SK-N-SH (cell line): ENCODE measurements at regions not wholly inside any gene's neighbourhood (a gene's known extent, or its start where the extent isn't known, plus 50 kb on each side); places are given as distances from the start of the nearest gene placed in this dataset.

Experiments
- CTCF ChIA-PET: fragments of 300-600, 350-600 bp; formaldehyde crosslinking; extraction: SDS; loops from one replicate; lab custom pipeline; 2021; lab: Yijun Ruan, JAX
- POLR2A ChIA-PET: fragments of 350-600 bp; sonication (Branson Sonifier 250); formaldehyde crosslinking; extraction: SDS; loops from one replicate; lab custom pipeline; 2020; ENCODE audit warnings: antibody characterized with exemption, inconsistent platforms; lab: Yijun Ruan, JAX
- DNase-seq: peaks from one replicate; pipeline ENCODE4 v3.0.0; 2012
- H2AFZ ChIP-seq: fragments of 200-600 bp; sonication (generic); 2 replicates; pipeline ENCODE4 v1.8.1; 2016; ENCODE audit warnings: antibody characterized with exemption, mild to moderate bottlenecking, low read depth
- H3F3A ChIP-seq: fragments of 200-600 bp; sonication (generic); replicated peaks from 2 replicates; pipeline ENCODE3; 2016; ENCODE audit warnings: antibody characterized with exemption, mild to moderate bottlenecking; ENCODE audit not compliant: insufficient read depth
- H3K27ac ChIP-seq, 2 experiments: fragments of 200-500 bp in 1 of 2; fragments of 200-600 bp in 1 of 2; sonication (Bioruptor generic) in 1 of 2; sonication (generic), shearing (Covaris generic) in 1 of 2; 2 replicates each; pipeline versions ENCODE4 v1.5.1 to v1.6.1; 2014 to 2016; ENCODE audit warnings: low read depth in 2 of 2, inconsistent platforms in 1 of 2, low read length in 1 of 2, mild to moderate bottlenecking in 1 of 2, mixed read lengths in 1 of 2
- H3K27me3 ChIP-seq: fragments of 200-600 bp; sonication (generic), shearing (Covaris generic); 2 replicates; pipeline ENCODE4 v1.6.1; 2016; ENCODE audit warnings: mixed run types; ENCODE audit not compliant: insufficient read depth
- H3K36me3 ChIP-seq, 2 experiments: fragments of 200-500 bp in 1 of 2; fragments of 200-600 bp in 1 of 2; sonication (Bioruptor generic) in 1 of 2; sonication (generic) in 1 of 2; replicated peaks in 1 of 2; 2 replicates each; pipeline versions ENCODE3 to v1.5.1; 2014 to 2016; ENCODE audit warnings: low read length in 1 of 2, mild to moderate bottlenecking in 1 of 2; ENCODE audit not compliant: insufficient read depth in 2 of 2, control insufficient read depth in 1 of 2
- H3K4me1 ChIP-seq, 2 experiments: fragments of 200-500 bp in 1 of 2; fragments of 200-600 bp in 1 of 2; sonication (Bioruptor generic) in 1 of 2; sonication (generic), shearing (Covaris generic) in 1 of 2; 2 replicates each; pipeline versions ENCODE4 v1.5.1 to v1.6.1; 2014 to 2016; ENCODE audit warnings: low read depth in 1 of 2, low read length in 1 of 2, mixed run types in 1 of 2; ENCODE audit not compliant: insufficient read depth in 2 of 2, control insufficient read depth in 1 of 2
- H3K4me2 ChIP-seq: fragments of 200-600 bp; sonication (generic), shearing (Covaris generic); 2 replicates; pipeline ENCODE4 v1.6.1; 2017; ENCODE audit warnings: mixed run types
- H3K4me3 ChIP-seq, 2 experiments: fragments of 200-500 bp in 1 of 2; fragments of 200-600 bp in 1 of 2; sonication (Bioruptor generic) in 1 of 2; sonication (generic), shearing (Covaris generic) in 1 of 2; 2 replicates each; pipeline versions ENCODE4 v1.5.1 to v1.8.1; 2014 to 2016; ENCODE audit warnings: low read depth in 2 of 2, inconsistent platforms in 1 of 2, low read length in 1 of 2, mild to moderate bottlenecking in 1 of 2, mixed read lengths in 1 of 2, moderate library complexity in 1 of 2
- H3K79me2 ChIP-seq: fragments of 200-600 bp; sonication (generic); 2 replicates; pipeline ENCODE4 v1.8.1; 2017; ENCODE audit warnings: mild to moderate bottlenecking; ENCODE audit not compliant: insufficient read depth
- H3K9ac ChIP-seq: fragments of 200-600 bp; sonication (generic); 2 replicates; pipeline ENCODE4 v1.6.1; 2017; ENCODE audit warnings: mixed run types
- H3K9me2 ChIP-seq: fragments of 200-600 bp; sonication (generic); 2 replicates; pipeline ENCODE4 v1.6.1; 2017; ENCODE audit warnings: mixed run types
- H3K9me3 ChIP-seq: fragments of 200-600 bp; sonication (generic); 2 replicates; pipeline ENCODE4 v1.6.1; 2017; ENCODE audit warnings: mixed run types, mild to moderate bottlenecking, moderate library complexity
- H4K20me1 ChIP-seq: fragments of 200-600 bp; sonication (generic); 2 replicates; pipeline ENCODE4 v1.6.1; 2017; ENCODE audit warnings: mild to moderate bottlenecking, mixed run types; ENCODE audit not compliant: insufficient read depth
- CHD2 ChIP-seq: fragments of 150-350 bp; IDR thresholded peaks from 2 replicates; pipeline ENCODE4 v1.6.1; 2018; ENCODE audit warnings: low read length; ENCODE audit not compliant: partially characterized antibody
- CTCF ChIP-seq: fragments of 200-600 bp; sonication (generic); IDR thresholded peaks from 2 replicates; pipeline ENCODE4 v1.6.1; 2017; ENCODE audit warnings: antibody characterized with exemption, mild to moderate bottlenecking, moderate library complexity
- EP300 ChIP-seq, 2 experiments: IDR thresholded peaks; 2 replicates each; pipeline versions ENCODE4 v1.4.0 to v1.6.1; 2012; ENCODE audit warnings: borderline replicate concordance in 1 of 2, low read depth in 1 of 2, low read length in 1 of 2
- FOXJ3 ChIP-seq: sonication (generic); formaldehyde crosslinking; IDR thresholded peaks from 2 replicates; pipeline ENCODE4 v1.5.1; 2020; ENCODE audit warnings: mild to moderate bottlenecking, missing genetic modification reagents
- JUND ChIP-seq: IDR thresholded peaks from 2 replicates; pipeline ENCODE4 v1.4.0; 2012
- MEF2A ChIP-seq: IDR thresholded peaks from 2 replicates; pipeline ENCODE4 v1.4.0; 2012; ENCODE audit warnings: low read depth, borderline replicate concordance
- NFIC ChIP-seq: IDR thresholded peaks from 2 replicates; pipeline ENCODE4 v1.4.0; 2012; ENCODE audit warnings: borderline replicate concordance
- NRF1 ChIP-seq: IDR thresholded peaks from 2 replicates; pipeline ENCODE4 v1.6.1; 2012; ENCODE audit warnings: low read depth, mild to moderate bottlenecking, low read length
- PBX3 ChIP-seq: IDR thresholded peaks from 2 replicates; pipeline ENCODE4; 2012
- RAD21 ChIP-seq: IDR thresholded peaks from 2 replicates; pipeline ENCODE4 v1.6.1; 2012; ENCODE audit warnings: mild to moderate bottlenecking, low read length
- RCOR1 ChIP-seq: fragments of 150-350 bp; IDR thresholded peaks from 2 replicates; pipeline ENCODE4 v1.6.1; 2017; ENCODE audit warnings: antibody characterized with exemption, low read length
- REST ChIP-seq: IDR thresholded peaks from 2 replicates; pipeline ENCODE4 v1.6.1; 2012; ENCODE audit warnings: mild to moderate bottlenecking, low read depth, low read length, moderate library complexity
- SIN3A ChIP-seq: IDR thresholded peaks from 2 replicates; pipeline ENCODE4 v1.6.1; 2012; ENCODE audit warnings: low read depth, mild to moderate bottlenecking, low read length, moderate library complexity, borderline replicate concordance
- TEAD4 ChIP-seq: IDR thresholded peaks from 2 replicates; pipeline ENCODE4 v1.4.0; 2012; ENCODE audit warnings: mild to moderate bottlenecking, borderline replicate concordance; ENCODE audit not compliant: insufficient read depth
- USF1 ChIP-seq: IDR thresholded peaks from 2 replicates; pipeline ENCODE4 v1.4.0; 2012; ENCODE audit warnings: low read depth, borderline replicate concordance
- ZBTB33 ChIP-seq: IDR thresholded peaks from 2 replicates; pipeline ENCODE4 v1.4.0; 2012; ENCODE audit warnings: low read depth, borderline replicate concordance
- WGBS: methylation state at CpG from one replicate; pipeline ENCODE4 v1.1.6; 2017; ENCODE audit warnings: low lambda C conversion rate; 5-methylcytosine and 5-hydroxymethylcytosine counted together
- TF ChIP-seq, protein P1 (sequence below): fragments of 150-350 bp; IDR thresholded peaks from 2 replicates; pipeline ENCODE4 v1.6.1; 2016; ENCODE audit warnings: mild to moderate bottlenecking, low read depth, low read length

GRCh38 chr9:96023486-96023885 is 148.0 kb downstream of the ERCC6L2 start:
- 84% methylated on average over 5 of the region's 5 CpGs for WGBS
- POLR2A ChIA-PET: no interaction called here
- Histone ChIP-seq H3K79me2 (no peaks in the 10 kb centered on the region), H3K27me3 (peaks cover 6% of the 10 kb centered on the region; the same call in 1 of the 2 replicates), H3F3A (no peaks in the 10 kb centered on the region), H3K9me2 (no peaks in the 10 kb centered on the region), H3K36me3 (no peaks in the 10 kb centered on the region), H3K9ac (no peak overlapping the region), H3K4me2 (no peak overlapping the region), H3K27ac (no peak overlapping the region), H3K9me3 (no peaks in the 10 kb centered on the region), H2AFZ (no peak overlapping the region), H3K4me3 (no peak overlapping the region), H4K20me1 (no peaks in the 10 kb centered on the region), H3K4me1 (no peaks in the 10 kb centered on the region; a peak in 1 of 4 replicates)
- CTCF ChIA-PET: no interaction called here
- TF ChIP-seq RAD21: no peak
- no peak for TF ChIP-seq CTCF
- TF ChIP-seq NRF1: no peak
- TF ChIP-seq JUND: no peak
- no peak for TF ChIP-seq CHD2
- TF ChIP-seq TEAD4: no peak
- TF ChIP-seq USF1: no peak
- no peak for TF ChIP-seq MEF2A
- no peak for TF ChIP-seq RCOR1
- TF ChIP-seq, protein P1, sequence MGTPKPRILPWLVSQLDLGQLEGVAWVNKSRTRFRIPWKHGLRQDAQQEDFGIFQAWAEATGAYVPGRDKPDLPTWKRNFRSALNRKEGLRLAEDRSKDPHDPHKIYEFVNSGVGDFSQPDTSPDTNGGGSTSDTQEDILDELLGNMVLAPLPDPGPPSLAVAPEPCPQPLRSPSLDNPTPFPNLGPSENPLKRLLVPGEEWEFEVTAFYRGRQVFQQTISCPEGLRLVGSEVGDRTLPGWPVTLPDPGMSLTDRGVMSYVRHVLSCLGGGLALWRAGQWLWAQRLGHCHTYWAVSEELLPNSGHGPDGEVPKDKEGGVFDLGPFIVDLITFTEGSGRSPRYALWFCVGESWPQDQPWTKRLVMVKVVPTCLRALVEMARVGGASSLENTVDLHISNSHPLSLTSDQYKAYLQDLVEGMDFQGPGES: no peak
- TF ChIP-seq SIN3A: no peak
- TF ChIP-seq FOXJ3 (CRISPR knock-in tag): no peak
- no peak for TF ChIP-seq PBX3
- TF ChIP-seq NFIC: no peak
- TF ChIP-seq EP300 (IDR thresholded peaks at IDR 0.05; ENCODE audit: borderline replicate concordance in 1 of 2, low read depth in 1 of 2, low read length in 1 of 2): no peak
- no peak for TF ChIP-seq REST
- TF ChIP-seq ZBTB33: no peak
- DNase-seq: no peak
